ENCODE measurements at regions not wholly inside any gene's neighbourhood (a gene's known extent, or its start where the extent isn't known, plus 50 kb on each side); places are given as distances from the start of the nearest gene placed in this dataset.

DNA sequence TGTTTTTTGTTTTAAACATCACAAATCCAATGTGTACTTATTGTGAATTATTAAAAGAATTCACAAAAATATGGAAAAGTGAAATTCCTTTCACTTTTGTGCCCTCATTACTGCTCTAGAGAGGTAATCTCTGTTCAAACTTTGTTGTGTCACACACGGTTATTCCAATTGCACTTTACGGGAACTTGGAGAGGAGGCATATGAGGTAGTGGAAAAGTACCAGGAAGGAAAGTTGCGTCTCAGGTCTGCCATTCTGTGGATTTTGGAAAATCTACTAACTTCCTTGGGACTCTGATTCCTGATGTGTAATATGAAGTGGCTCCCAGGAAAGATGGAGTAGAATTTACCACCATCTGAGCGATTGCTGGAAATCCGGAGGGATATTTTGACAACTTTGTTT, 90.9 kb upstream of the DCN start:
- H3K4me1 ChIP-seq (ENCODE audit: insufficient read depth, low read length): peaks cover 5% of the 10 kb centered on the region
- H3K27me3 ChIP-seq (ENCODE audit: insufficient read depth, low read length): no peaks in the 10 kb centered on the region
- TF ChIP-seq, protein P1, sequence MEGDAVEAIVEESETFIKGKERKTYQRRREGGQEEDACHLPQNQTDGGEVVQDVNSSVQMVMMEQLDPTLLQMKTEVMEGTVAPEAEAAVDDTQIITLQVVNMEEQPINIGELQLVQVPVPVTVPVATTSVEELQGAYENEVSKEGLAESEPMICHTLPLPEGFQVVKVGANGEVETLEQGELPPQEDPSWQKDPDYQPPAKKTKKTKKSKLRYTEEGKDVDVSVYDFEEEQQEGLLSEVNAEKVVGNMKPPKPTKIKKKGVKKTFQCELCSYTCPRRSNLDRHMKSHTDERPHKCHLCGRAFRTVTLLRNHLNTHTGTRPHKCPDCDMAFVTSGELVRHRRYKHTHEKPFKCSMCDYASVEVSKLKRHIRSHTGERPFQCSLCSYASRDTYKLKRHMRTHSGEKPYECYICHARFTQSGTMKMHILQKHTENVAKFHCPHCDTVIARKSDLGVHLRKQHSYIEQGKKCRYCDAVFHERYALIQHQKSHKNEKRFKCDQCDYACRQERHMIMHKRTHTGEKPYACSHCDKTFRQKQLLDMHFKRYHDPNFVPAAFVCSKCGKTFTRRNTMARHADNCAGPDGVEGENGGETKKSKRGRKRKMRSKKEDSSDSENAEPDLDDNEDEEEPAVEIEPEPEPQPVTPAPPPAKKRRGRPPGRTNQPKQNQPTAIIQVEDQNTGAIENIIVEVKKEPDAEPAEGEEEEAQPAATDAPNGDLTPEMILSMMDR (IDR thresholded peaks at IDR 0.05; ENCODE audit: insufficient read depth, low read depth, low read length): no peak
- TF ChIP-seq EZH2 (IDR thresholded peaks at IDR 0.05; ENCODE audit: insufficient read depth, low read length): no peak
- no peak overlapping the region for H3K9ac ChIP-seq (ENCODE audit: low read length)
- H3K27me3 Mint-ChIP-seq (ENCODE audit: low read depth, unreplicated experiment): no peaks in the 10 kb centered on the region
- FAIRE-seq: no peak
- H3K4me2 ChIP-seq (ENCODE audit: low read length): no peak overlapping the region
- no peaks in the 10 kb centered on the region for H3K36me3 Mint-ChIP-seq (ENCODE audit: low read depth, unreplicated experiment)
- no peaks in the 10 kb centered on the region for H3K9me3 ChIP-seq (ENCODE audit: insufficient read depth, low read depth, low read length)
- H3K27ac Mint-ChIP-seq (ENCODE audit: unreplicated experiment): no peak overlapping the region
- H3K4me3 Mint-ChIP-seq (ENCODE audit: unreplicated experiment): no peak overlapping the region
- no peak overlapping the region for H3K27ac ChIP-seq (ENCODE audit: low read depth, low read length)
- H3K36me3 ChIP-seq (ENCODE audit: insufficient read depth, low read length): no peaks in the 10 kb centered on the region
- H3K4me1 Mint-ChIP-seq (ENCODE audit: low read depth, unreplicated experiment): no peaks in the 10 kb centered on the region
- H3K4me3 ChIP-seq (ENCODE audit: insufficient read depth, low read depth, low read length): no peak overlapping the region
- H3K9me3 Mint-ChIP-seq (ENCODE audit: unreplicated experiment): no peaks in the 10 kb centered on the region
- no peak overlapping the region for H2AFZ ChIP-seq (ENCODE audit: low read depth, low read length)
- H3K79me2 ChIP-seq (ENCODE audit: insufficient read depth, low read length): no peaks in the 10 kb centered on the region
- no peaks in the 10 kb centered on the region for H4K20me1 ChIP-seq (ENCODE audit: insufficient read depth, low read length)
- DNase-seq (ENCODE audit: low read depth): no peak

- Mint-ChIP-seq H3K4me3 (ENCODE audit: unreplicated experiment) (no peak overlapping the region), H3K36me3 (ENCODE audit: low read depth, unreplicated experiment) (no peaks in the 10 kb centered on the region), H3K27ac (ENCODE audit: unreplicated experiment) (no peak overlapping the region), H3K9me3 (ENCODE audit: unreplicated experiment) (no peaks in the 10 kb centered on the region), H3K4me1 (ENCODE audit: low read depth, unreplicated experiment) (no peaks in the 10 kb centered on the region), H3K27me3 (ENCODE audit: low read depth, unreplicated experiment) (no peaks in the 10 kb centered on the region)
- Histone ChIP-seq H3K4me1 (ENCODE audit: insufficient read depth, low read length) (peaks cover 5% of the 10 kb centered on the region), H3K27me3 (ENCODE audit: insufficient read depth, low read length) (no peaks in the 10 kb centered on the region), H3K9ac (ENCODE audit: low read length) (no peak overlapping the region), H3K27ac (ENCODE audit: low read depth, low read length) (no peak overlapping the region), H3K36me3 (ENCODE audit: insufficient read depth, low read length) (no peaks in the 10 kb centered on the region), H3K4me2 (ENCODE audit: low read length) (no peak overlapping the region), H2AFZ (ENCODE audit: low read depth, low read length) (peak overlapping the region; percentile 10), H3K4me3 (ENCODE audit: insufficient read depth, low read depth, low read length) (no peak overlapping the region), H4K20me1 (ENCODE audit: insufficient read depth, low read length) (no peaks in the 10 kb centered on the region), H3K9me3 (ENCODE audit: insufficient read depth, low read depth, low read length) (no peaks in the 10 kb centered on the region), H3K79me2 (ENCODE audit: insufficient read depth, low read length) (no peaks in the 10 kb centered on the region)
- no peak for TF ChIP-seq EZH2 (IDR thresholded peaks at IDR 0.05; ENCODE audit: insufficient read depth, low read length)
- TF ChIP-seq, protein P1 (IDR thresholded peaks at IDR 0.05; ENCODE audit: insufficient read depth, low read depth, low read length): no peak
- DNase-seq (ENCODE audit: low read depth) (no peak), FAIRE-seq (peak; percentile 32)
These were observed 89.9 kb upstream of the DCN start for GRCh38 chr12:91272461-91273063.

DNA sequence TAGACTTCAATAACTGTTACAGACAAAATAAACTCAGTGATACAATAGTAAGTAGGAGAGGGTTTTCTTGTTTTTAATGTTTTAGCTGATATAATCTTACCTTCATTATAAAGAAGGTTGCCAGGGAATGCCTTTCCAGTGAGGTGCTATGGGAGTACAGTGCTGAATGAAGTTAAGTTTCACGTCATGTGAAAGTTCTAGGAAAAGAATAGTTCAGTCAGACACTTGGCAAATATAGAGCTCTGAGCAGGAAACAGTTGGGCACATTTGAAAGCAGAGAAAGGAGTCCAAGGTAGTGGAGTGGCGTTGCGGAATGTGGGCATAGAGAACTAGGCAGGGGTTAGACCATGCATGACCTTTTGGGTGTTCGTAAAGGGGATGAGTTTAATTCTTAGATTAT, 88.6 kb upstream of the DCN start:
- peaks cover 5% of the 10 kb centered on the region for H3K4me1 ChIP-seq (ENCODE audit: insufficient read depth, low read length)
- H2AFZ ChIP-seq (ENCODE audit: low read depth, low read length): no peak overlapping the region
- H3K4me1 Mint-ChIP-seq (ENCODE audit: low read depth, unreplicated experiment): no peaks in the 10 kb centered on the region
- FAIRE-seq (no peak), DNase-seq (ENCODE audit: low read depth) (no peak)
- H3K79me2 ChIP-seq (ENCODE audit: insufficient read depth, low read length): no peaks in the 10 kb centered on the region
- H3K9ac ChIP-seq (ENCODE audit: low read length): no peak overlapping the region
- no peaks in the 10 kb centered on the region for H4K20me1 ChIP-seq (ENCODE audit: insufficient read depth, low read length)
- no peaks in the 10 kb centered on the region for H3K27me3 ChIP-seq (ENCODE audit: insufficient read depth, low read length)
- H3K36me3 Mint-ChIP-seq (ENCODE audit: low read depth, unreplicated experiment): no peaks in the 10 kb centered on the region
- H3K4me2 ChIP-seq (ENCODE audit: low read length): no peak overlapping the region
- H3K9me3 Mint-ChIP-seq (ENCODE audit: unreplicated experiment): no peaks in the 10 kb centered on the region
- H3K4me3 ChIP-seq (ENCODE audit: insufficient read depth, low read depth, low read length): no peak overlapping the region
- H3K27me3 Mint-ChIP-seq (ENCODE audit: low read depth, unreplicated experiment): no peaks in the 10 kb centered on the region
- H3K27ac ChIP-seq (ENCODE audit: low read depth, low read length): no peak overlapping the region
- TF ChIP-seq, protein P1 (IDR thresholded peaks at IDR 0.05; ENCODE audit: insufficient read depth, low read depth, low read length): no peak
- TF ChIP-seq EZH2 (IDR thresholded peaks at IDR 0.05; ENCODE audit: insufficient read depth, low read length): no peak
- H3K27ac Mint-ChIP-seq (ENCODE audit: unreplicated experiment): no peak overlapping the region
- H3K4me3 Mint-ChIP-seq (ENCODE audit: unreplicated experiment): no peak overlapping the region
- no peaks in the 10 kb centered on the region for H3K36me3 ChIP-seq (ENCODE audit: insufficient read depth, low read length)
- no peaks in the 10 kb centered on the region for H3K9me3 ChIP-seq (ENCODE audit: insufficient read depth, low read depth, low read length)
